A549 (cell line): ENCODE measurements at regions not wholly inside any gene's neighbourhood (a gene's known extent, or its start where the extent isn't known, plus 50 kb on each side); places are given as distances from the start of the nearest gene placed in this dataset.

Experiments used
- RAD21 ChIP-seq, 2 experiments: fragments of >200 bp in 1 of 2; sonication (Bioruptor Twin) in 1 of 2; formaldehyde crosslinking in 1 of 2; IDR thresholded peaks in 1 of 2; conservative IDR thresholded peaks in 1 of 2; 2 replicates in 1 of 2; 3 replicates in 1 of 2; pipeline ENCODE4 v1.6.1; 2012 to 2018; ENCODE audit warnings: inconsistent platforms in 1 of 2
- RCOR1 ChIP-seq: fragments of 150-350 bp; IDR thresholded peaks from 2 replicates; pipeline ENCODE4 v1.6.1; 2014; ENCODE audit warnings: antibody characterized with exemption, low read length, low read depth
- TF ChIP-seq, protein P1 (sequence below): IDR thresholded peaks from 2 replicates; pipeline ENCODE4 v1.6.1; 2012

DNA sequence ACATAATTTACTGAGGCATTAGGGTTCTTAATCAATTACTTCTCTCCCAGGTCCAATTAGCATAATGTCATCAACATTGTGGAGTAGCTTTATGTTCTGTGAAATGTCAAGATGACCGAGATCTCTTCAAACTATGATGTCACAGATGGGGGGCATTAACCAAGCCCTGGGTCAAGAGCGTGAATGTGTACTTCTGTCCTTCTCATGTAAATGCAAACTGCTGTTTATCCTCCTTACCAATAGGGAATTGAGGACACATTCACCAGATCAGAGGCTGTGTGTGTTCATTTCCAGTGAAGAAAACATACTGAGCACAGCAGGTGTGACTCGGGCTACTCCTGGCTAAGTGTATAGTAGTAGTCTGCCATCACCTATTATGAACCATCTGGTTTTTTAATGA is 177.9 kb downstream of the MINAR1 start:
- TF ChIP-seq RAD21 (conservative IDR thresholded peaks at IDR 0.05 in 1 of 2, IDR thresholded peaks at IDR 0.05 in 1 of 2) (no peak), RCOR1 (no peak)
- TF ChIP-seq, protein P1, sequence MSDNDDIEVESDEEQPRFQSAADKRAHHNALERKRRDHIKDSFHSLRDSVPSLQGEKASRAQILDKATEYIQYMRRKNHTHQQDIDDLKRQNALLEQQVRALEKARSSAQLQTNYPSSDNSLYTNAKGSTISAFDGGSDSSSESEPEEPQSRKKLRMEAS = no peak
